GM21825 (cell line): ENCODE measurements at regions not wholly inside any gene's neighbourhood (a gene's known extent, or its start where the extent isn't known, plus 50 kb on each side); places are given as distances from the start of the nearest gene placed in this dataset.

Source experiments
- ATAC-seq: cut with Tn5 transposase; IDR thresholded peaks from one replicate; pipeline ENCODE4 v1.9.1; 2021; ENCODE audit warnings: mild to moderate bottlenecking, moderate library complexity; ENCODE audit not compliant: unreplicated experiment

DNA sequence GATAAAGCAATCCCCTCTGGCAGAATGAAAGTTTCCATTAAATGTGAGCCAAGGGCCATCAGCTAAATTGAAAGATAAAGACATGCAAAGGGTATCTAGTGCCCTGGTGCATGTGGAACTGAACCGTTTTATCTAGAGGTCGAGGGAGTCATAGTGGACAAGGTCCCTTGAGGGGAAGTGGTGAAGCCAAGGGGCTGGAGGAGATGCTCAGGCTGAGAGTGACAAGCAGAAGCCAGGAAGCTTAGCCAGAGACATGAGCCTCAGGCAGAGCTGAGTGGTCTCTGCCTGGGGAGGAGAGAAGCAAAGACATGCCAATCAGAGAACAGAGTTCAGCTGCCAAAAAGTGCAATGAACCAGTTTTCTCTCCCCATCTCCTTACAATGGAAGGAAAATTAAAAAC lies 68.1 kb upstream of the SLC10A2 start:
- ATAC-seq: peak; percentile 45

DNA sequence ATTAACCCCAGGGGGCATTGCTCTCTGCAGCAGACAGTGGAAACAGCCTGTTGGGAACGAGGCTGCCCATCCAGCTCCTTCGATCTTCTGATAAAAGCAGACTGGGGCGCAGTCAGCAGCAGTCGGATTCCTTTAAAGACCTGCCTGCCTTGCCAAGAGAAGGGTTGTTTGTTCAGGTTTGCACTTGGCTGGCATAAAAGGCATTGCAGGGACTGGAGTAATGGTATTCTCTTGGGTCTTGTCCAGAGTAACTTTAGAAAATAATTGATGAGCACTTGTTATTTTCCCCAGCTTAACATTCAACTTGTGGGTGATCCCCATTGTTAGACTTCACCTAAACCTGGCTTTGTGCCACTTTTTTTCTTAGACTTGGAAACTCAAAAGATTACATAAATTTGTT lies 67.3 kb upstream of the SLC10A2 start:
- no peak for ATAC-seq

DNA sequence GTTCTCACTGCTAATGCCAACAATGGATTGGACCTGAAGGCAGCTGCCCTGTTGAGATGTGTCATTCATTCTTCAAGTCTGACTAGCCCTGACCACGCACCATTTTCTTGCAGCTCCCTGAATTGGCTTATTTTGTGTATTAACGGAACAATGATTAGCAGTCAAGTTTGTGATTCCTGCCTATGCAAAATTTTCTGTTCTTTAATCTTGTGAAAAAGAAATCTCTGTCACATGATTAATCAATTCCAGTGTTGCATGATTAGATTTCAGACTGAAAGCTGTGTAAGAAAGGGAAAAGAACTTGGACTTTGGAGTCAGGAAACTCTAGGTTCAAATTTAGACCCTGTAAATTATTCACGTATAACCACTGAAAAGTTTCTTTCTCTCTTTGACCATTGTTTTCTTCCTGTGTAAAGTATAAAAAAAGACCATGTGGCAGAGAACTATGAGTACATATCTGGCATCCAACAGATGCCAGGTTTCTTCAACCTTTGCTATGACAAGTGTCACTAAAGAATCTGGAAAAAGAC lies 64.5 kb upstream of the SLC10A2 start:
- peak; percentile 78 for ATAC-seq

DNA sequence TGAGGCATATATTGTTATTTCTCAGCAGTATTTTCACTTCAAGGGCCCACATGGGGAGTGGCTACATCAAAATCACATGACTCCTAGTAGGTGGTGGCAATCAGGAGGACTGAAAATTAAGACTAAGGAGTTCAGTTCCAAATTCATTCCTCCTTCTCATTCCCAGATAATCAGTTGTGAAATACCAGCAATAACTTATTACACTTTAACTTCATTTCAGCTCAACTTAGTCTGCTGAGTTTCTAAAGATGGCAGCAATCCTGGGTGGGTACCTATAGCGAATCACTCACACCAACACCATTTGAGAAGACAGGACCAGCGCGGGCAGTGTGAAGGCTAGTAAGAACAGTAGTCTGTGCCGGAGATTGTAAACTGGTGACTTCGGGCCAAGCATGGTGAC lies 63.9 kb upstream of the SLC10A2 start:
- no peak for ATAC-seq
